GM23338 (cell line): ENCODE measurements at regions not wholly inside any gene's neighbourhood (a gene's known extent, or its start where the extent isn't known, plus 50 kb on each side); places are given as distances from the start of the nearest gene placed in this dataset.

Experiments
- ATAC-seq: fragments of 200-7000 bp; cut with Tn5 transposase; 3 replicates; pipeline ENCODE4 v1.9.1; 2020
- DNase-seq: peaks from one replicate; pipeline ENCODE4 v3.0.0-alpha.2; 2015; ENCODE audit warnings: low spot score
- H2AFZ ChIP-seq: fragments of 200-600 bp; sonication (generic); 2 replicates; pipeline ENCODE4 v1.8.0; 2016; ENCODE audit warnings: antibody characterized with exemption, mild to moderate bottlenecking, moderate library complexity
- H3F3A ChIP-seq: fragments of 200-600 bp; sonication (generic); replicated peaks from 2 replicates; pipeline ENCODE4 v1.8.0; 2017; ENCODE audit warnings: antibody characterized with exemption, mixed run types, low read depth
- H3K27ac ChIP-seq: fragments of 200-600 bp; sonication (generic); 2 replicates; pipeline ENCODE4 v1.6.1; 2016; ENCODE audit warnings: low read depth
- H3K27me3 ChIP-seq: fragments of 200-600 bp; sonication (generic); 2 replicates; pipeline ENCODE4 v1.8.0; 2016; ENCODE audit warnings: mild to moderate bottlenecking, mixed run types, moderate library complexity; ENCODE audit not compliant: insufficient read depth
- H3K36me3 ChIP-seq: fragments of 200-600 bp; sonication (generic); 2 replicates; pipeline ENCODE4 v1.8.0; 2016; ENCODE audit warnings: mild to moderate bottlenecking; ENCODE audit not compliant: insufficient read depth
- H3K4me1 ChIP-seq: fragments of 200-600 bp; sonication (generic); 2 replicates; pipeline ENCODE4 v1.8.0; 2016; ENCODE audit warnings: mild to moderate bottlenecking, moderate library complexity; ENCODE audit not compliant: insufficient read depth
- H3K4me2 ChIP-seq: fragments of 200-600 bp; sonication (generic); 2 replicates; pipeline ENCODE4 v1.7.1; 2017; ENCODE audit warnings: mixed run types
- H3K4me3 ChIP-seq: fragments of 200-600 bp; sonication (generic); 2 replicates; pipeline ENCODE4 v1.6.1; 2016; ENCODE audit warnings: mixed run types
- H3K79me2 ChIP-seq: fragments of 200-600 bp; sonication (generic); replicated peaks from 2 replicates; pipeline ENCODE4 v1.8.0; 2017; ENCODE audit warnings: mild to moderate bottlenecking; ENCODE audit not compliant: insufficient read depth
- H3K9me2 ChIP-seq: fragments of 200-600 bp; sonication (generic); 2 replicates; pipeline ENCODE4 v1.8.0; 2017; ENCODE audit not compliant: insufficient read depth
- H4K20me1 ChIP-seq: fragments of 200-600 bp; sonication (generic); replicated peaks from 2 replicates; pipeline ENCODE4 v1.8.0; 2017; ENCODE audit warnings: mild to moderate bottlenecking; ENCODE audit not compliant: insufficient read depth
- H3K27ac Mint-ChIP-seq: 2 replicates; pipeline ENCODE4 v1.8.0; 2020; ENCODE audit warnings: inconsistent platforms, mild to moderate bottlenecking, moderate library complexity, mixed read lengths
- H3K27me3 Mint-ChIP-seq: 3 replicates; pipeline ENCODE4 v1.8.0; 2022; ENCODE audit warnings: low read depth, mild to moderate bottlenecking, moderate library complexity, mixed read lengths, inconsistent platforms; ENCODE audit not compliant: insufficient read depth, poor library complexity
- H3K36me3 Mint-ChIP-seq: 3 replicates; pipeline ENCODE4 v1.8.0; 2021; ENCODE audit warnings: low read depth, mild to moderate bottlenecking, inconsistent platforms, moderate library complexity, mixed read lengths
- H3K4me1 Mint-ChIP-seq: 3 replicates; pipeline ENCODE4 v1.8.0; 2020; ENCODE audit warnings: mild to moderate bottlenecking, inconsistent platforms, mixed read lengths
- H3K4me3 Mint-ChIP-seq: 3 replicates; pipeline ENCODE4 v1.8.0; 2021; ENCODE audit warnings: moderate library complexity, mild to moderate bottlenecking, inconsistent platforms, mixed read lengths
- H3K9me3 Mint-ChIP-seq: 3 replicates; pipeline ENCODE4 v1.8.0; 2020; ENCODE audit warnings: moderate library complexity, mild to moderate bottlenecking, inconsistent platforms, mixed read lengths
- CREB1 ChIP-seq: fragments of 250-450 bp; sonication (Bioruptor Pico); IDR thresholded peaks from 2 replicates; pipeline ENCODE4 v1.5.0; 2020; ENCODE audit warnings: low read depth, mild to moderate bottlenecking, moderate library complexity
- EZH2 ChIP-seq: fragments of 200-600 bp; sonication (generic); IDR thresholded peaks from one replicate; pipeline ENCODE4 v1.8.0; 2017; ENCODE audit warnings: antibody characterized with exemption, mild to moderate bottlenecking, low read depth; ENCODE audit not compliant: unreplicated experiment
- EZH2phosphoT487 ChIP-seq: fragments of 200-600 bp; sonication (generic); IDR thresholded peaks from one replicate; pipeline ENCODE4 v1.8.1; 2018; ENCODE audit warnings: antibody characterized with exemption; ENCODE audit not compliant: unreplicated experiment
- JUNB ChIP-seq: IDR thresholded peaks from one replicate; pipeline ENCODE4 v1.6.1; 2016; ENCODE audit warnings: antibody characterized with exemption; ENCODE audit not compliant: unreplicated experiment
- NANOG ChIP-seq: IDR thresholded peaks from 2 replicates; pipeline ENCODE4 v1.6.1; 2016; ENCODE audit warnings: antibody characterized with exemption, borderline replicate concordance
- POLR2AphosphoS5 ChIP-seq: IDR thresholded peaks from 2 replicates; pipeline ENCODE4 v1.6.1; 2016; ENCODE audit warnings: antibody characterized with exemption, low read depth
- STAT1 ChIP-seq: IDR thresholded peaks from one replicate; pipeline ENCODE4 v1.6.1; 2016; ENCODE audit warnings: antibody characterized with exemption; ENCODE audit not compliant: unreplicated experiment
- ZNF114 ChIP-seq: fragments of 250-450 bp; sonication (Bioruptor Pico); IDR thresholded peaks from 2 replicates; pipeline ENCODE4 v1.5.0; 2020; ENCODE audit warnings: mild to moderate bottlenecking, moderate library complexity
- ZNF331 ChIP-seq: fragments of 250-450 bp; sonication (Bioruptor Pico); IDR thresholded peaks from 2 replicates; pipeline ENCODE4 v1.5.0; 2020; ENCODE audit warnings: low read depth, mild to moderate bottlenecking, moderate library complexity
- TF ChIP-seq, protein P1 (sequence below): IDR thresholded peaks from one replicate; pipeline ENCODE4 v1.6.1; 2018; ENCODE audit warnings: antibody characterized with exemption; ENCODE audit not compliant: unreplicated experiment
- TF ChIP-seq, protein P2 (sequence below): fragments of 250-450 bp; sonication (Bioruptor Pico); IDR thresholded peaks from 2 replicates; pipeline ENCODE4 v1.5.0; 2020; ENCODE audit warnings: mild to moderate bottlenecking, moderate library complexity
- TF ChIP-seq, protein P3 (sequence below): IDR thresholded peaks from 2 replicates; pipeline ENCODE4 v1.6.1; 2016; ENCODE audit warnings: antibody characterized with exemption
- TF ChIP-seq, protein P4 (sequence below), 2 experiments: fragments of 200-600 bp in 1 of 2; sonication (generic) in 1 of 2; conservative IDR thresholded peaks; 2 replicates each; pipeline versions ENCODE4 v1.5.1 to v1.6.1; 2016 to 2017; ENCODE audit warnings: antibody characterized with exemption in 2 of 2, low read depth in 2 of 2, mild to moderate bottlenecking in 2 of 2, moderate library complexity in 1 of 2

DNA sequence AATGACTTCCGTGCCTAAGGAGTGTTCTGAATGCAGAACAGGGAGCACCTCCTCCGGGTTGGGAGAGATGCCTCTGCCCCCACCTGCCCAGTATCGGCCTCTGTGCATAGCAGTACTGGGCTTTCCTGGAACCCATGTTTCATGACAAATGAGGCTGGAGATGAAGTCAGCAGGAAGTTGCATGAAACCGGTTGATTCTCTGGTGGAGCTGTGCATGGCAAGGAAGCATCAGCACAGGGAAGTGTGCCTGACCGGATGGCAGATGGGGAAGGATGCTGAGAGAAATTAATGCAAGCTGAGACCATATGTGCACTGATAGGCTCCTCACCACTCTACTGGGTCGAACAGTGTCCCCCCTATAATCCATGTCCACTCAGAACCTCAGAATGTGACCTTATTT is 155.5 kb downstream of the CDH26 start:
- ATAC-seq, result no peak
- H3K27ac ChIP-seq, result no peak overlapping the region
- Mint-ChIP-seq H3K9me3 (no peaks in the 10 kb centered on the region), H3K4me1 (peaks cover 6% of the 10 kb centered on the region; the same call in 2 of the 3 replicates), H3K27me3 (peaks cover 11% of the 10 kb centered on the region), H3K27ac (no peak overlapping the region), H3K36me3 (no peaks in the 10 kb centered on the region), H3K4me3 (no peak overlapping the region)
- H3K79me2 ChIP-seq, result no peaks in the 10 kb centered on the region
- no peaks in the 10 kb centered on the region for H3K4me1 ChIP-seq
- no peak overlapping the region for H3K4me3 ChIP-seq
- 0 out of 2 replicates have a peak, but pooled peaks cover 3% of the 10 kb centered on the region for H3K27me3 ChIP-seq
- TF ChIP-seq ZNF114 (no peak), POLR2AphosphoS5 (no peak), EZH2phosphoT487 (no peak), EZH2 (no peak), JUNB (no peak), STAT1 (no peak), NANOG (no peak), CREB1 (no peak), ZNF331 (no peak)
- TF ChIP-seq, protein P1, sequence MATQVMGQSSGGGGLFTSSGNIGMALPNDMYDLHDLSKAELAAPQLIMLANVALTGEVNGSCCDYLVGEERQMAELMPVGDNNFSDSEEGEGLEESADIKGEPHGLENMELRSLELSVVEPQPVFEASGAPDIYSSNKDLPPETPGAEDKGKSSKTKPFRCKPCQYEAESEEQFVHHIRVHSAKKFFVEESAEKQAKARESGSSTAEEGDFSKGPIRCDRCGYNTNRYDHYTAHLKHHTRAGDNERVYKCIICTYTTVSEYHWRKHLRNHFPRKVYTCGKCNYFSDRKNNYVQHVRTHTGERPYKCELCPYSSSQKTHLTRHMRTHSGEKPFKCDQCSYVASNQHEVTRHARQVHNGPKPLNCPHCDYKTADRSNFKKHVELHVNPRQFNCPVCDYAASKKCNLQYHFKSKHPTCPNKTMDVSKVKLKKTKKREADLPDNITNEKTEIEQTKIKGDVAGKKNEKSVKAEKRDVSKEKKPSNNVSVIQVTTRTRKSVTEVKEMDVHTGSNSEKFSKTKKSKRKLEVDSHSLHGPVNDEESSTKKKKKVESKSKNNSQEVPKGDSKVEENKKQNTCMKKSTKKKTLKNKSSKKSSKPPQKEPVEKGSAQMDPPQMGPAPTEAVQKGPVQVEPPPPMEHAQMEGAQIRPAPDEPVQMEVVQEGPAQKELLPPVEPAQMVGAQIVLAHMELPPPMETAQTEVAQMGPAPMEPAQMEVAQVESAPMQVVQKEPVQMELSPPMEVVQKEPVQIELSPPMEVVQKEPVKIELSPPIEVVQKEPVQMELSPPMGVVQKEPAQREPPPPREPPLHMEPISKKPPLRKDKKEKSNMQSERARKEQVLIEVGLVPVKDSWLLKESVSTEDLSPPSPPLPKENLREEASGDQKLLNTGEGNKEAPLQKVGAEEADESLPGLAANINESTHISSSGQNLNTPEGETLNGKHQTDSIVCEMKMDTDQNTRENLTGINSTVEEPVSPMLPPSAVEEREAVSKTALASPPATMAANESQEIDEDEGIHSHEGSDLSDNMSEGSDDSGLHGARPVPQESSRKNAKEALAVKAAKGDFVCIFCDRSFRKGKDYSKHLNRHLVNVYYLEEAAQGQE, result no peak
- TF ChIP-seq, protein P2, sequence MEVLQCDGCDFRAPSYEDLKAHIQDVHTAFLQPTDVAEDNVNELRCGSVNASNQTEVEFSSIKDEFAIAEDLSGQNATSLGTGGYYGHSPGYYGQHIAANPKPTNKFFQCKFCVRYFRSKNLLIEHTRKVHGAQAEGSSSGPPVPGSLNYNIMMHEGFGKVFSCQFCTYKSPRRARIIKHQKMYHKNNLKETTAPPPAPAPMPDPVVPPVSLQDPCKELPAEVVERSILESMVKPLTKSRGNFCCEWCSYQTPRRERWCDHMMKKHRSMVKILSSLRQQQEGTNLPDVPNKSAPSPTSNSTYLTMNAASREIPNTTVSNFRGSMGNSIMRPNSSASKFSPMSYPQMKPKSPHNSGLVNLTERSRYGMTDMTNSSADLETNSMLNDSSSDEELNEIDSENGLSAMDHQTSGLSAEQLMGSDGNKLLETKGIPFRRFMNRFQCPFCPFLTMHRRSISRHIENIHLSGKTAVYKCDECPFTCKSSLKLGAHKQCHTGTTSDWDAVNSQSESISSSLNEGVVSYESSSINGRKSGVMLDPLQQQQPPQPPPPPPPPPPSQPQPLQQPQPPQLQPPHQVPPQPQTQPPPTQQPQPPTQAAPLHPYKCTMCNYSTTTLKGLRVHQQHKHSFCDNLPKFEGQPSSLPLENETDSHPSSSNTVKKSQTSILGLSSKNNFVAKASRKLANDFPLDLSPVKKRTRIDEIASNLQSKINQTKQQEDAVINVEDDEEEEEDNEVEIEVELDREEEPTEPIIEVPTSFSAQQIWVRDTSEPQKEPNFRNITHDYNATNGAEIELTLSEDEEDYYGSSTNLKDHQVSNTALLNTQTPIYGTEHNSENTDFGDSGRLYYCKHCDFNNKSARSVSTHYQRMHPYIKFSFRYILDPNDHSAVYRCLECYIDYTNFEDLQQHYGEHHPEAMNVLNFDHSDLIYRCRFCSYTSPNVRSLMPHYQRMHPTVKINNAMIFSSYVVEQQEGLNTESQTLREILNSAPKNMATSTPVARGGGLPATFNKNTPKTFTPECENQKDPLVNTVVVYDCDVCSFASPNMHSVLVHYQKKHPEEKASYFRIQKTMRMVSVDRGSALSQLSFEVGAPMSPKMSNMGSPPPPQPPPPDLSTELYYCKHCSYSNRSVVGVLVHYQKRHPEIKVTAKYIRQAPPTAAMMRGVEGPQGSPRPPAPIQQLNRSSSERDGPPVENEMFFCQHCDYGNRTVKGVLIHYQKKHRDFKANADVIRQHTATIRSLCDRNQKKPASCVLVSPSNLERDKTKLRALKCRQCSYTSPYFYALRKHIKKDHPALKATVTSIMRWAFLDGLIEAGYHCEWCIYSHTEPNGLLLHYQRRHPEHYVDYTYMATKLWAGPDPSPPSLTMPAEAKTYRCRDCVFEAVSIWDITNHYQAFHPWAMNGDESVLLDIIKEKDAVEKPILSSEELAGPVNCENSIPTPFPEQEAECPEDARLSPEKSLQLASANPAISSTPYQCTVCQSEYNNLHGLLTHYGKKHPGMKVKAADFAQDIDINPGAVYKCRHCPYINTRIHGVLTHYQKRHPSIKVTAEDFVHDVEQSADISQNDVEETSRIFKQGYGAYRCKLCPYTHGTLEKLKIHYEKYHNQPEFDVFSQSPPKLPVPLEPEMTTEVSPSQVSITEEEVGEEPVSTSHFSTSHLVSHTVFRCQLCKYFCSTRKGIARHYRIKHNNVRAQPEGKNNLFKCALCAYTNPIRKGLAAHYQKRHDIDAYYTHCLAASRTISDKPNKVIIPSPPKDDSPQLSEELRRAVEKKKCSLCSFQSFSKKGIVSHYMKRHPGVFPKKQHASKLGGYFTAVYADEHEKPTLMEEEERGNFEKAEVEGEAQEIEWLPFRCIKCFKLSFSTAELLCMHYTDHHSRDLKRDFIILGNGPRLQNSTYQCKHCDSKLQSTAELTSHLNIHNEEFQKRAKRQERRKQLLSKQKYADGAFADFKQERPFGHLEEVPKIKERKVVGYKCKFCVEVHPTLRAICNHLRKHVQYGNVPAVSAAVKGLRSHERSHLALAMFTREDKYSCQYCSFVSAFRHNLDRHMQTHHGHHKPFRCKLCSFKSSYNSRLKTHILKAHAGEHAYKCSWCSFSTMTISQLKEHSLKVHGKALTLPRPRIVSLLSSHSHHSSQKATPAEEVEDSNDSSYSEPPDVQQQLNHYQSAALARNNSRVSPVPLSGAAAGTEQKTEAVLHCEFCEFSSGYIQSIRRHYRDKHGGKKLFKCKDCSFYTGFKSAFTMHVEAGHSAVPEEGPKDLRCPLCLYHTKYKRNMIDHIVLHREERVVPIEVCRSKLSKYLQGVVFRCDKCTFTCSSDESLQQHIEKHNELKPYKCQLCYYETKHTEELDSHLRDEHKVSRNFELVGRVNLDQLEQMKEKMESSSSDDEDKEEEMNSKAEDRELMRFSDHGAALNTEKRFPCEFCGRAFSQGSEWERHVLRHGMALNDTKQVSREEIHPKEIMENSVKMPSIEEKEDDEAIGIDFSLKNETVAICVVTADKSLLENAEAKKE (CRISPR knock-in tag), result no peak
- TF ChIP-seq, protein P3, sequence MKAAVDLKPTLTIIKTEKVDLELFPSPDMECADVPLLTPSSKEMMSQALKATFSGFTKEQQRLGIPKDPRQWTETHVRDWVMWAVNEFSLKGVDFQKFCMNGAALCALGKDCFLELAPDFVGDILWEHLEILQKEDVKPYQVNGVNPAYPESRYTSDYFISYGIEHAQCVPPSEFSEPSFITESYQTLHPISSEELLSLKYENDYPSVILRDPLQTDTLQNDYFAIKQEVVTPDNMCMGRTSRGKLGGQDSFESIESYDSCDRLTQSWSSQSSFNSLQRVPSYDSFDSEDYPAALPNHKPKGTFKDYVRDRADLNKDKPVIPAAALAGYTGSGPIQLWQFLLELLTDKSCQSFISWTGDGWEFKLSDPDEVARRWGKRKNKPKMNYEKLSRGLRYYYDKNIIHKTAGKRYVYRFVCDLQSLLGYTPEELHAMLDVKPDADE, result no peak
- TF ChIP-seq, protein P4, sequence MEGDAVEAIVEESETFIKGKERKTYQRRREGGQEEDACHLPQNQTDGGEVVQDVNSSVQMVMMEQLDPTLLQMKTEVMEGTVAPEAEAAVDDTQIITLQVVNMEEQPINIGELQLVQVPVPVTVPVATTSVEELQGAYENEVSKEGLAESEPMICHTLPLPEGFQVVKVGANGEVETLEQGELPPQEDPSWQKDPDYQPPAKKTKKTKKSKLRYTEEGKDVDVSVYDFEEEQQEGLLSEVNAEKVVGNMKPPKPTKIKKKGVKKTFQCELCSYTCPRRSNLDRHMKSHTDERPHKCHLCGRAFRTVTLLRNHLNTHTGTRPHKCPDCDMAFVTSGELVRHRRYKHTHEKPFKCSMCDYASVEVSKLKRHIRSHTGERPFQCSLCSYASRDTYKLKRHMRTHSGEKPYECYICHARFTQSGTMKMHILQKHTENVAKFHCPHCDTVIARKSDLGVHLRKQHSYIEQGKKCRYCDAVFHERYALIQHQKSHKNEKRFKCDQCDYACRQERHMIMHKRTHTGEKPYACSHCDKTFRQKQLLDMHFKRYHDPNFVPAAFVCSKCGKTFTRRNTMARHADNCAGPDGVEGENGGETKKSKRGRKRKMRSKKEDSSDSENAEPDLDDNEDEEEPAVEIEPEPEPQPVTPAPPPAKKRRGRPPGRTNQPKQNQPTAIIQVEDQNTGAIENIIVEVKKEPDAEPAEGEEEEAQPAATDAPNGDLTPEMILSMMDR (conservative IDR thresholded peaks at IDR 0.05; ENCODE audit: low read depth in 2 of 2), result no peak
- no peaks in the 10 kb centered on the region for H3K9me2 ChIP-seq
- no peak overlapping the region for H2AFZ ChIP-seq
- H4K20me1 ChIP-seq, result no peaks in the 10 kb centered on the region
- H3K36me3 ChIP-seq, result no peaks in the 10 kb centered on the region
- H3K4me2 ChIP-seq, result no peak overlapping the region
- H3F3A ChIP-seq, result no peaks in the 10 kb centered on the region
- no peak for DNase-seq
